Myocyte (in vitro differentiated cells): ENCODE measurements at regions not wholly inside any gene's neighbourhood (a gene's known extent, or its start where the extent isn't known, plus 50 kb on each side); places are given as distances from the start of the nearest gene placed in this dataset.
"Not testable (repeated sequence)": the region's sequence is repeated elsewhere in the genome, so short reads cannot be mapped to it uniquely, and the experiment has no call there.

Experiments used
- DNase-seq: peaks from one replicate; pipeline ENCODE4 v3.0.0-alpha.2; 2012; ENCODE audit warnings: low read depth

- DNase-seq, result not testable (repeated sequence)
Observed at GRCh38 chr15:24485885-24486567, 189.5 kb upstream of the NPAP1 start.

DNA sequence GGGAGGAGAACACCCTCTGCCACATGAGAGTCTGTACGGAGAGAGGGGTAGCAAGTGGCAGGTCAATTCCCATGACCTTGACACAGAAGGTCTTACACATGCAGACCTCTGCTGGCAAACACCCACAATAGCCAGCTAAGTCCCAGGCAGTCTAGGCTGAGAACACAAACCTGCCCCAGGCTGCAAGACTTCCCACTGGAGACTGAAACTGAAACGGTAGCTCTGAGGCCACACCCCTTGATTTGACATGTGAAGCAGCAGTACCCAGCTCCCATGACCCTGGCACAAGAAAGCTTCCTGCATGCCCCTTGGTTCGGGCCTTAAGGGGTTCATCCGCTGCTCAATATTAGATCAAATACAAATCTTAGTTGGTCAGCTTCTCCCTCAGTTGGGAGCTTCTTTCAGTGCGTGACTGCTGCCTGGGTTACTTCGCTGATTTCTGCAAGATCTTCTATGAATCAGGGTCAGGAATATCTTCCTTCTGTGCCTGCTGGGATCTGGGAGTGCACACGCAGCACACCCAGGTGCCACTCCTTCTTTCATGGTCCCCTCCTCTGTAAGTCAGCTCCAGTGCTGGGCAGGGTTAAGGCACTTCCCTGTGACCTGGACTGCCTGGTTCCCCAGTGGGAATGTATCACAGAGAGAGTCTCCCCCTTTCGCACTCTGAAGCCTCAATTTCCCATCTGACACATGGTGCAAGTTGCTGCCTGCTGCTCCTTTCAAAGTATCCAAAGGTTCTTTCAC lies 187.2 kb upstream of the NPAP1 start:
- DNase-seq, result not testable (repeated sequence)

DNA sequence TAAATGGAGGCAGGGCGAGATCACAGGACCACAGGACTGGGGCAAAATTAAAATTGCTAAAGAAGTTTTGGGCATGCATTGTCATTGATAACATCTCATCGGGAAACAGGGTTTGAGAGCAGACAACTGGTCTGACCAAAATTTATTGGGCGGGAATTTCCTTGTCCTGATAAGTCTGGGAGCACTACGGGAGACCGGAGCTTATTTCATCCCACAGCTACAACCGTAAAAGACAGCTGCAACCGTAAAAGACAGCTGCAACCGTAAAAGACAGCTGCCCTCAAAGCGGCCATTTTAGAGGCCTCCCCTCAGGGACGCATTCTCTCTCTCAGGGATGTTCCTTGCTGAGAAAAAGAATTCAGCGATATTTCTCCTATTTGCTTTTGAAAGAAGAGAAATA lies 170.4 kb upstream of the NPAP1 start:
- peak; percentile 9 for DNase-seq

GRCh38 chr15:24509714-24510113 lies 165.9 kb upstream of the NPAP1 start:
- not testable (repeated sequence) for DNase-seq

DNA sequence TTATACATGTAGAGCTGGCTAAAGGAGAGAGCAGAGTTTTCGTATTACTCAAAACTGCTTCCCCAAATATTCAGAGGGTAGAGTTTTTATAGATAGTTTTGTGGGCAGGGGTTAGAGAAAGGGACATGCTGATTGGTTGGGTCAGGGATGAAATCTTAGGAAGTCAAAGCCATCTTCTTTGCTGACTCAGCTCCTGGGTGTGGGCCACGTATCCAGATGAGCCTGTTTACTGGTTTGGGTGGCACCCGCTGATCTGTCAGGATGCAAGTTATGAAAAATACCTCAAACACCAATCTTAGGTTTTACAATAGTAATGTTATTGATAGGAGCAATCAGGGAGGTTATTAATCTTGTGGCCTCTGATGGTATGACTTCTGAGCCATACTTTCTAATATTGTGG lies 164.0 kb upstream of the NPAP1 start:
- not testable (repeated sequence) for DNase-seq

DNA sequence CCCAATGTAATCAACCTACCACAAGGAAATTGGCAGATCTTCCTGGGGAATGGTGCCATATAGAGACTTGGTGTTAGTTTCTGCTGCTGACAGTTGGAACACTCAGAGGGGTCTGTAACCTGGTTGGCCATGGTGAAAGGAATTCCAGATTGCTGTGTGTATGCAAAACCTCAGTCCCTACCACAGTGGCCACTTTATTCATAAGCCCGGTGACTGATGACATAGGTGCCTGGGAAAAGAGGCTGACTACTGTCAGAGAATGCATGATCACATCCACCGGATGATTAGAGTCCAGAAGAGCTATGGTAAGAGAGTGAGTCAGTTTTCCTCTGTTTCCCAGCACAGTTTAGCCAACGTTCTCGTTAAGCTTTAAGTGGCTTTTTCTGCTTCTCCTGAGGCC lies 156.8 kb upstream of the NPAP1 start:
- not testable (repeated sequence) for DNase-seq

DNA sequence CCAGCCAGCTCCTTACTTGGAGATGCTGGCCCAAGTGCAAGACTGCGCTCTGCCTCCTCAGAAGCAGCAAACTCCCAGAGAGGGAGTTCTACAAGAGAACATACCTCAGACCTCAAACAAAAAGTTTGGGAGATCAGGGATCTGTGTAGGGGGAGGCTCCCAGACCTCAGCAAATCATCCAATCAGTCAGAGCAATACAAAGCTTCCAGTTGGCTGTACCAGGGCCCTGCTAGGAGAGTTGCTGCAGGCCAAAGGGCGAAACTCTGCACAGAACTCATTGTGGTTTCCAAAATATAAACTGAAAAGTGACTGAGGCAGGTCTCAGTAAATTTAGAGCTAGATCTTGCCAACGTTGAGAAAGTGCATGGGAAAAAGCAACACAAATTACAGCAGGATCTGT lies 144.3 kb upstream of the NPAP1 start:
- DNase-seq, result not testable (repeated sequence)

DNA sequence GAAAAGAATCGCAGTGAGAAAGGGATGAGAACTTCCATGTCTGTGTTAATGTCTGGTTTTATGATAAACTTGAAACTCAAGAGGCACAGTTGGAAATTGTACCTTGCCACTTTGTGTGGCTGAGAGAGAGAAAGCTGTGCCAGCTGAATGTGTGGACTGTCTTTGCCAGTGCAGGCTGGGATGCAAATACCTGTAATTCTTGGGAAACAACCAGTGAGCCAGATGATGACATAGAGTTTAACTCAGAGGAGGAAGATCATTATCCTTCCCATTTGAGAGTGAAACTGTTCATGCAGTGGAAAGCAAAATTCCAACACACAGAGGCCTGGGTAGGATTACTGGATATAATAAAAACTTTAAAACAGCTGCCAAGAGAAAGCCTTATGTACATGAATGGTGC lies 141.5 kb upstream of the NPAP1 start:
- DNase-seq, result not testable (repeated sequence)

DNA sequence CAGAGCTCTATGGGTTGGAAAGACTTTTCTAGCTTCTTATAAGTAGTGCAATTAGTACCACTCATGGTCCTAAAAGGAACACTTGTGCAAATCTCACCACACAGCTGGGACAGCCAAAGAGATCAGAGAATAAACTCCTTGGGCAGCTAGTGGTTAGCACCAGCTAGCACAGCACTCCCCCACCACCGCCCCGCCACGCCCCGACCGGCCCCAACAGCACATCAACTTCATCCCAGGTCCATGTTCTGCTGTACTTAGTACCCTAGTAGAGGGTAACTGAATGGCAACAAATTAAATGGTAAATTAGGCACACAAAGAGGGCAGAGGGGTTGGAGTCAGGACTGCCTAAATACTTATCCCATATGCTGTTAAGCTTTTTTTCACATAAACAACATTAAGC lies 118.3 kb upstream of the NPAP1 start:
- DNase-seq, result not testable (repeated sequence)

GRCh38 chr15:24607636-24608035 lies 67.9 kb upstream of the NPAP1 start:
- no peak for DNase-seq

GRCh38 chr15:24617646-24618045 lies 57.9 kb upstream of the NPAP1 start:
- no peak for DNase-seq

DNA sequence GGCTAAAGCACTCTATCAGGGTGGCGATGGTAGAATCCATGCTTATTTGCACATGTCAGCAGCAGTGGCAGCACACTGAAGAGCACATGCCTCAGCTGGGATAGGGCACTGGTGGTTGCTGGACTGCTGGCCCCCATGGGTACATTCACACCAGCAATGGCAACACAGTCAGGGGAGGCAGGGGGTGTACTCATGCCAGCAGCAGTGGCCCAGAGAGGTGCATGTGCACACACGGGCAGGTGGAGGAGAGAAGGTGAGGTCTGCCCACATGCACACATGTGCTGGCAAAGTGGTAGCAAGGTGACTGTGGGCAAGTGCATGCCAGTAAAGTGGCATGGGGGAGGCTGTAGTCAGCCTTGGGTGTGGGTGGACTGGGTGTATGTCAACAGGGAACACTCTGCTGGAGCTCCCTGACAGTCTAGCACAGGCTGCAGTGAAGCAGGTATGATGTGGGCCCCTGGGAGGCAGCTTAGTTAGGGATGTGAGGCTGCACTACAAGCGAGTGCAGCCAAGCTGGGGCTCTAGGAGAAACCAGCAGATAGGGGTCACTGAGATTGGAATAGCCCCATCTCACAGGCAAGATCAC lies 53.9 kb upstream of the NPAP1 start:
- DNase-seq, result no peak
